CD4-positive, alpha-beta T cell (primary cell): ENCODE measurements at regions not wholly inside any gene's neighbourhood (a gene's known extent, or its start where the extent isn't known, plus 50 kb on each side); places are given as distances from the start of the nearest gene placed in this dataset.

Experiments used
- ATAC-seq: fragments of 200-7000 bp; cut with Tn5 transposase; one replicate; pipeline ENCODE4 v1.10.0; 2022; ENCODE audit warnings: mild to moderate bottlenecking; ENCODE audit not compliant: poor library complexity
- CTCF ChIA-PET: fragments of 350-600 bp; sonication (Branson Sonifier 250); formaldehyde crosslinking; loops from one replicate; lab custom pipeline; 2021; ENCODE audit warnings: antibody characterized with exemption, inconsistent platforms; lab: Charles Lee
- POLR2A ChIA-PET: fragments of 350-600 bp; sonication (Branson Sonifier 250); formaldehyde crosslinking; loops from one replicate; lab custom pipeline; 2021; ENCODE audit warnings: antibody characterized with exemption, inconsistent platforms; lab: Charles Lee
- DNase-seq, 14 experiments: peaks; one replicate each; pipeline ENCODE4 v3.0.0-alpha.2; 2013 to 2020; ENCODE audit warnings: mixed read lengths in 2 of 14
- H3K27ac ChIP-seq, 2 donors: one replicate each; pipeline versions ENCODE4 v1.5.1 to v1.7.0; 2013; ENCODE audit warnings: low read length in 2 of 2, low read depth in 1 of 2, mild to moderate bottlenecking in 1 of 2
- H3K27me3 ChIP-seq, 2 experiments: 1 replicate in 1 of 2; 2 replicates in 1 of 2; pipeline versions ENCODE4 v1.6.1 to v1.7.0; 2013; ENCODE audit warnings: low read length in 2 of 2, control low read depth in 1 of 2, mild to moderate bottlenecking in 1 of 2, moderate library complexity in 1 of 2; ENCODE audit not compliant: insufficient read depth in 2 of 2, control insufficient read depth in 1 of 2
- H3K36me3 ChIP-seq: one replicate; pipeline ENCODE4 v1.6.1; 2013; ENCODE audit warnings: low read length, control low read depth; ENCODE audit not compliant: insufficient read depth
- H3K4me1 ChIP-seq: one replicate; pipeline ENCODE4 v1.6.1; 2013; ENCODE audit warnings: low read length, control low read depth; ENCODE audit not compliant: insufficient read depth
- H3K4me3 ChIP-seq: one replicate; pipeline ENCODE4 v1.5.1; 2013; ENCODE audit warnings: mild to moderate bottlenecking, low read length, moderate library complexity
- H3K9me3 ChIP-seq, 2 experiments: 1 replicate in 1 of 2; 2 replicates in 1 of 2; pipeline versions ENCODE4 v1.6.1 to v1.7.0; 2013; ENCODE audit warnings: low read length in 2 of 2, mild to moderate bottlenecking in 2 of 2, control low read depth in 1 of 2, moderate library complexity in 1 of 2; ENCODE audit not compliant: control insufficient read depth in 1 of 2, insufficient read depth in 1 of 2
- H3K27ac Mint-ChIP-seq: one replicate; pipeline ENCODE4 v1.8.0; 2020; ENCODE audit warnings: mixed read lengths
- H3K27me3 Mint-ChIP-seq: one replicate; pipeline ENCODE4 v1.8.0; 2021; ENCODE audit warnings: mixed read lengths
- H3K36me3 Mint-ChIP-seq: one replicate; pipeline ENCODE4 v1.8.0; 2021; ENCODE audit warnings: low read depth, mixed read lengths
- H3K4me1 Mint-ChIP-seq: one replicate; pipeline ENCODE4 v1.8.0; 2021; ENCODE audit warnings: low read depth, mixed read lengths
- H3K4me3 Mint-ChIP-seq: one replicate; pipeline ENCODE4 v1.8.0; 2020; ENCODE audit warnings: mild to moderate bottlenecking, mixed read lengths
- H3K9me3 Mint-ChIP-seq: one replicate; pipeline ENCODE4 v1.8.0; 2020; ENCODE audit warnings: mixed read lengths
- intact Hi-C, 2 experiments: fragments of 100-400 bp; cut with DNase I in 1 of 2; cut with micrococcal nuclease in 1 of 2; formaldehyde crosslinking; loops; one replicate each; pipeline versions ENCODE4 v1.15.1 to v1.9.0; 2023 to 2025; cut with DNase I, micrococcal nuclease
- TF ChIP-seq, protein P1 (sequence below): fragments of 200-600 bp; IDR thresholded peaks from one replicate; pipeline ENCODE4 v1.8.0; 2022; ENCODE audit warnings: antibody characterized with exemption, mild to moderate bottlenecking

GRCh38 chr2:53516650-53517049, 251.0 kb upstream of the CHAC2 start:
- CTCF ChIA-PET = interaction anchor here (0.6 kb wide), 1 partner anchor 151 kb away, joined by 4 read pairs; no protein-coding TSS in a partner anchor
- DNase-seq (no peak), ATAC-seq (no peak)
- POLR2A ChIA-PET = no interaction called here
- Histone ChIP-seq H3K27me3 (peaks cover 0 to 4% of the 10 kb centered on the region in 2 experiments), H3K4me3 (no peak overlapping the region), H3K4me1 (no peaks in the 10 kb centered on the region), H3K36me3 (no peaks in the 10 kb centered on the region), H3K27ac (no peak overlapping the region), H3K9me3 (no peaks in the 10 kb centered on the region)
- H3K9me3 Mint-ChIP-seq = no peaks in the 10 kb centered on the region
- H3K36me3 Mint-ChIP-seq = no peaks in the 10 kb centered on the region
- peaks cover 4% of the 10 kb centered on the region for H3K27me3 Mint-ChIP-seq
- TF ChIP-seq, protein P1, sequence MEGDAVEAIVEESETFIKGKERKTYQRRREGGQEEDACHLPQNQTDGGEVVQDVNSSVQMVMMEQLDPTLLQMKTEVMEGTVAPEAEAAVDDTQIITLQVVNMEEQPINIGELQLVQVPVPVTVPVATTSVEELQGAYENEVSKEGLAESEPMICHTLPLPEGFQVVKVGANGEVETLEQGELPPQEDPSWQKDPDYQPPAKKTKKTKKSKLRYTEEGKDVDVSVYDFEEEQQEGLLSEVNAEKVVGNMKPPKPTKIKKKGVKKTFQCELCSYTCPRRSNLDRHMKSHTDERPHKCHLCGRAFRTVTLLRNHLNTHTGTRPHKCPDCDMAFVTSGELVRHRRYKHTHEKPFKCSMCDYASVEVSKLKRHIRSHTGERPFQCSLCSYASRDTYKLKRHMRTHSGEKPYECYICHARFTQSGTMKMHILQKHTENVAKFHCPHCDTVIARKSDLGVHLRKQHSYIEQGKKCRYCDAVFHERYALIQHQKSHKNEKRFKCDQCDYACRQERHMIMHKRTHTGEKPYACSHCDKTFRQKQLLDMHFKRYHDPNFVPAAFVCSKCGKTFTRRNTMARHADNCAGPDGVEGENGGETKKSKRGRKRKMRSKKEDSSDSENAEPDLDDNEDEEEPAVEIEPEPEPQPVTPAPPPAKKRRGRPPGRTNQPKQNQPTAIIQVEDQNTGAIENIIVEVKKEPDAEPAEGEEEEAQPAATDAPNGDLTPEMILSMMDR = no peak
- no peak overlapping the region for H3K4me3 Mint-ChIP-seq
- no peak overlapping the region for H3K27ac Mint-ChIP-seq
- intact Hi-C loops = no loop called here
- no peaks in the 10 kb centered on the region for H3K4me1 Mint-ChIP-seq

DNA sequence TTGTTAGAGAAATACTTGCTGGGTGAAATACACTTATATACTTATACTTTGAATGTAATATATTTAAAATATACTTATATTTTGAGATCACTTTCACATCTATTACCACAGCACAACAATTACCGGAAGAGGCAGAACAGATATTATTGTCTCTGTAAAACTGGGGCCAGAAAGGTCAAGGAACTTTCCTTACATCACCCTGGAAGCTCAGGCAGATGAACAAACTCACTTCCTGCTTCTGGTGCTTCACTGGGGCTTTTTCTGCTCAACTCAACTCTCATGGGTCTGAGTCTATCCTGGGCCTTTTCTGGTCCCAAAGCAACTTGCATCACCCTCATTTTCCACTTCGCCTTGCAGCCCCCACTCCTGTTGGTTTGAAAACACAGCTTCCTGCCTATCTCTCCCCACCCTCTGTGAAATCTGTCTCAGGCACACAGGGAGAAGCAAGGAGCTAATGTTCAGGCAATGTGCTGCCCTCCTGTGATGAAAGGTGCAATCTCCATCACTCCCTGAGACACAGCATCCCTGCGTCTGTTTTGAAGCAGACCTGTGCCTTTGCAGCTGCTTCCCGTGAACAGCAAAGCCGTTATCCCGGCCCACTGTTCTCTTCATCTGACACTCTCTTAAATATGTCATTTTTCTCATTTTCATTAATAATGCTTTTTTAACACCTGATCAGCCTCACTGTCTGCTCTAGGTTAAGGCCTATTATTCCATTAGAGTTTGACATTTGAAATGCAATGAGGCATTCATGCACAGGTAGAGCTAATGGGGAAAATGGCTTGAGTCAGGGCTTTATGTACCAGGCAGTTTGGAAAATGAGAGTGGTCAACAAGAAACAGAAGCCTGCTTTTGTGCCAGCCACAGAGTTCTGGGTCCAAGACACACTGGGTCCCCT, 251.9 kb upstream of the CHAC2 start:
- Histone ChIP-seq H3K27me3 (peaks cover 0 to 4% of the 10 kb centered on the region in 2 experiments), H3K9me3 (no peaks in the 10 kb centered on the region), H3K27ac (no peak overlapping the region), H3K4me1 (no peaks in the 10 kb centered on the region), H3K36me3 (no peaks in the 10 kb centered on the region), H3K4me3 (no peak overlapping the region)
- H3K27me3 Mint-ChIP-seq = peaks cover 4% of the 10 kb centered on the region
- POLR2A ChIA-PET = no interaction called here
- DNase-seq (no peak), ATAC-seq (no peak)
- CTCF ChIA-PET = no interaction called here
- no peaks in the 10 kb centered on the region for H3K36me3 Mint-ChIP-seq
- no peak overlapping the region for H3K27ac Mint-ChIP-seq
- no peaks in the 10 kb centered on the region for H3K9me3 Mint-ChIP-seq
- TF ChIP-seq, protein P1 = no peak
- intact Hi-C loops = no loop called here
- no peaks in the 10 kb centered on the region for H3K4me1 Mint-ChIP-seq
- no peak overlapping the region for H3K4me3 Mint-ChIP-seq

- ChIA-PET CTCF (no interaction called here), POLR2A (no interaction called here)
- Mint-ChIP-seq H3K27me3 (peaks cover 4% of the 10 kb centered on the region), H3K27ac (no peak overlapping the region), H3K4me1 (no peaks in the 10 kb centered on the region), H3K4me3 (no peak overlapping the region), H3K9me3 (no peaks in the 10 kb centered on the region), H3K36me3 (no peaks in the 10 kb centered on the region)
- Histone ChIP-seq H3K27ac (no peak overlapping the region), H3K4me3 (no peak overlapping the region), H3K4me1 (no peaks in the 10 kb centered on the region), H3K27me3 (peaks cover 0 to 4% of the 10 kb centered on the region in 2 experiments), H3K36me3 (no peaks in the 10 kb centered on the region), H3K9me3 (no peaks in the 10 kb centered on the region)
- intact Hi-C loops = no loop called here
- ATAC-seq (no peak), DNase-seq (no peak)
- TF ChIP-seq, protein P1 = no peak
These were observed 254.4 kb upstream of the CHAC2 start for GRCh38 chr2:53513167-53513666.
